Right lobe of liver (tissue), 6 donors: ENCODE measurements at regions not wholly inside any gene's neighbourhood (a gene's known extent, or its start where the extent isn't known, plus 50 kb on each side); places are given as distances from the start of the nearest gene placed in this dataset.

Experiments
- ATAC-seq, 4 donors: fragments of 200-7000 bp; cut with Tn5 transposase; one replicate each; pipeline ENCODE4 v1.9.1; 2020; ENCODE audit warnings: mild to moderate bottlenecking in 4 of 4, moderate library complexity in 4 of 4
- DNase-seq, 3 donors: peaks; one replicate each; pipeline ENCODE4 v3.0.0-alpha.2; 2020
- H3K27ac ChIP-seq, 3 donors: fragments of 200-600 bp; one replicate each; pipeline ENCODE4 v1.8.0; 2022
- H3K27me3 ChIP-seq, 2 donors: fragments of 200-600 bp; one replicate each; pipeline ENCODE4 v1.8.0; 2022
- H3K36me3 ChIP-seq, 4 donors: fragments of 200-600 bp; sonication (generic) in 1 of 4; one replicate each; pipeline versions ENCODE4 v1.5.1 to v1.8.0; 2017 to 2022; ENCODE audit warnings: control low read depth in 1 of 4
- H3K4me1 ChIP-seq, 4 donors: fragments of 200-600 bp; sonication (generic) in 1 of 4; one replicate each; pipeline versions ENCODE4 v1.5.1 to v1.8.0; 2017 to 2022; ENCODE audit warnings: control low read depth in 1 of 4
- H3K4me3 ChIP-seq, 3 donors: fragments of 200-600 bp; one replicate each; pipeline ENCODE4 v1.8.0; 2022
- H3K9me3 ChIP-seq, 4 donors: fragments of 200-600 bp; sonication (generic) in 1 of 4; one replicate each; pipeline versions ENCODE4 v1.5.1 to v1.8.0; 2017 to 2022; ENCODE audit warnings: control low read depth in 1 of 4
- POLR2A ChIP-seq: fragments of 450-650 bp; IDR thresholded peaks from one replicate; pipeline ENCODE4 v1.6.1; 2017; ENCODE audit warnings: antibody characterized with exemption, mild to moderate bottlenecking
- WGBS: methylation state at CpG from one replicate; pipeline ENCODE4 v1.1.6; 2018; ENCODE audit warnings: low coverage, low lambda C conversion rate; ENCODE audit not compliant: insufficient coverage; ENCODE audit errors: missing lambda C conversion rate; 5-methylcytosine and 5-hydroxymethylcytosine counted together
- intact Hi-C, 2 donors: fragments of 100-400 bp; cut with DNase I; formaldehyde crosslinking; loops; one replicate each; pipeline versions ENCODE4 v1.11.2 to v1.14.1; 2022
- TF ChIP-seq, protein P1 (sequence below), 4 donors: fragments of 200-600 bp in 3 of 4; fragments of 450-650 bp in 1 of 4; IDR thresholded peaks; one replicate each; pipeline versions ENCODE4 v1.5.1 to v1.8.0; 2016 to 2022; ENCODE audit warnings: antibody characterized with exemption in 4 of 4, mild to moderate bottlenecking in 2 of 4
- donor health status: DM: no; HTN: yes; CAD: no.
- donor health status: DM: no; HTN: no; CAD: no.
- donor health status: DM: no; HTN: no; CAD: no.
- donor health status: DM: no; HTN: yes; CAD: no.
- donor health status: DM: no; HTN: yes; CAD: no.

DNA sequence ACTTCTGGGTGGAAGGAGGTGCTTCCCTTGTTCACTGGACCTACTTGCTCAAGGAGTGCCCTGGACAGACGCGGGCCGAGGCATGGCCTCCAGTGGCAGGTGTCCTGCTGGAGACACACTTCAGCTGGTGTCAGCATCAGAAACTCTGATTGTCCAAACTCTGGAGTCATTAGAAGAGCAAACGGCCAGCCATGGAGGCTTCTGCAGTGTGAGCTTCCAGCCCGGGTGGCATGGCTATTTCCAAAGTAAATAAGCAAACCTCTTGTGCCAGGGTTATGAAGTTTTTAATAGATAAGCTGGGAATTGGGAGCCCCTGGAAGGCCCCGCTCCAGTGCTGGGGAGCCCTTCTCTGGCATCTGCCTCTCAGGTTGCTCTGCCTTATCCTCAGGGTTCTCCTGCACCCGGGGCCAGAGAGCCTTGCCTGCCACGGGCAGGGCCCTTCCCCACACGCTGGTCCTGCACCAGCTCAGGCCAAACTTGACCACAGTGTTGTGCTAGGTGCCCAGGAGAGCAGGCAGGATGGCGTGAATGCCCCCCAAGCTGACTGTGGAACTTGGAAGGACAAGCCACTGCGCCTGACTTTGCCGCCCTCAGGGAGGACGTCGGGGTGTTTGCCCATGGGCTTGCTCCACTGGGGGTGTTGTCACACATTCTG, 285.6 kb downstream of the GADD45G start:
- TF ChIP-seq, protein P1, sequence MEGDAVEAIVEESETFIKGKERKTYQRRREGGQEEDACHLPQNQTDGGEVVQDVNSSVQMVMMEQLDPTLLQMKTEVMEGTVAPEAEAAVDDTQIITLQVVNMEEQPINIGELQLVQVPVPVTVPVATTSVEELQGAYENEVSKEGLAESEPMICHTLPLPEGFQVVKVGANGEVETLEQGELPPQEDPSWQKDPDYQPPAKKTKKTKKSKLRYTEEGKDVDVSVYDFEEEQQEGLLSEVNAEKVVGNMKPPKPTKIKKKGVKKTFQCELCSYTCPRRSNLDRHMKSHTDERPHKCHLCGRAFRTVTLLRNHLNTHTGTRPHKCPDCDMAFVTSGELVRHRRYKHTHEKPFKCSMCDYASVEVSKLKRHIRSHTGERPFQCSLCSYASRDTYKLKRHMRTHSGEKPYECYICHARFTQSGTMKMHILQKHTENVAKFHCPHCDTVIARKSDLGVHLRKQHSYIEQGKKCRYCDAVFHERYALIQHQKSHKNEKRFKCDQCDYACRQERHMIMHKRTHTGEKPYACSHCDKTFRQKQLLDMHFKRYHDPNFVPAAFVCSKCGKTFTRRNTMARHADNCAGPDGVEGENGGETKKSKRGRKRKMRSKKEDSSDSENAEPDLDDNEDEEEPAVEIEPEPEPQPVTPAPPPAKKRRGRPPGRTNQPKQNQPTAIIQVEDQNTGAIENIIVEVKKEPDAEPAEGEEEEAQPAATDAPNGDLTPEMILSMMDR (IDR thresholded peaks at IDR 0.05) = no peak
- no peak for TF ChIP-seq POLR2A
- 30% methylated on average over 2 of the region's 14 CpGs for WGBS
- H3K27me3 ChIP-seq = no peaks in the 10 kb centered on the region
- DNase-seq (no peak), ATAC-seq (peak in 2 of 4 donors; percentile 22 to 27)
- H3K36me3 ChIP-seq = no peaks in the 10 kb centered on the region
- H3K9me3 ChIP-seq = no peaks in the 10 kb centered on the region
- no peak overlapping the region for H3K4me3 ChIP-seq
- H3K27ac ChIP-seq = no peak overlapping the region
- intact Hi-C loops = no loop called here
- peaks cover 0 to 39% (median 17%) of the 10 kb centered on the region in 4 donors for H3K4me1 ChIP-seq

DNA sequence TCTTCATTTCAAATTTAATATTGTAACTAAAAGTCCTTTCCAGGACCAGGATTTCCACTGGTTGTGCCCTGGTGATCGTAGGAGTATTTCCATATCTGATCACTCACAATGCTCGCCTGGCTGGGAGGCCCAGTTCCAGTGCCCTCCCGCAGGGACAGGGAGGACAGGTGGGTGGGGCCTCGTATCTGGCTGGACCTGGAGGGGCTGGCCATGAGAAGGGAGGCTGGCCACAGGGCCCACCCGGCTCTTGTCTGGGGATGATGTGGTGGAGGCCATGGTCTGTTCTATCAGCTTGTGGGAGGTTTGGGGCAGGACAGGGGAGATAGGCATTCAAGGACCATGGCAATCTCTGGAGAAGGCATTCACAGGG, 286.4 kb downstream of the GADD45G start:
- Histone ChIP-seq H3K4me1 (peaks cover 0 to 39% (median 17%) of the 10 kb centered on the region in 4 donors), H3K27me3 (no peaks in the 10 kb centered on the region), H3K27ac (peak overlapping the region in 2 of 3 donors; percentile 19 to 72), H3K9me3 (no peaks in the 10 kb centered on the region), H3K4me3 (no peak overlapping the region), H3K36me3 (no peaks in the 10 kb centered on the region)
- DNase-seq = no peak
- intact Hi-C loops = no loop called here
- no peak for TF ChIP-seq POLR2A
- TF ChIP-seq, protein P1 (IDR thresholded peaks at IDR 0.05) = no peak
- WGBS = 38% methylated on average over 4 of the region's 5 CpGs
- no peak for ATAC-seq

DNA sequence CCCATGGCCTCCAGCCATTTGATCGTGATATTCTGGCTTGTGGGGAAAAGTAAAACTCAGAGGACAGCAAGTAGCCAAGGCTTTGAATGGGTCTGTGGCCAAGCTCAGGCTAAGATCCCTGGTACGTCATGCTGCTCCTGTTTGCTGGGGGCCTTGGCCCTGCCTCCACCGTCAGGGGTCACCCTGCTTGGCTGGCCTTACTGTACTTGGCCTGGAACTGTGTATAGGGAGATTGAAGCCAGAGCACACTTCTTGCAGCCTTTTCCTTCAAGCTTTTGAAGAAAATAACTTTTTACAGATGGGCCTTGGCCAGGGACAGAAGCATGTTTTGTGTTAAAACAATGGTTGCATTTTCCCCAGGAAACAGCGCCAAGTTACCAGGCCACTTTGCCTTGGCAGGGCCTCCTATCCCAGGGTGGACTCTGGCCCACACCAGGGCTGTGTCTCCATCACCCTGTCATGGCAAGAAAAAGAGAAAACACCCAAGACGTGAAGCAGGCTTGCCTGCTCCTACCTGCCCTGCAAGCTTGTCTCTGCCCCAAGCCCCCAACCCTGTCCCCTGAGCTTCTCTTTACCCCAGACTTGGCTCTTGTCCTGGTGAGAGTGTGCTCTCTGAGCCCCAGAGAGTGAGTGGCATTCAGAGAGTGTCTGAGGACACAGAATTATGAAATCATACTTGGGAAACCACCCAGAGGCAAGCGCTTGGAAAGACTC, 286.9 kb downstream of the GADD45G start:
- DNase-seq (peak; percentile 58 to 87 (median 85)), ATAC-seq (peak; percentile 79 to 83 (median 82))
- Histone ChIP-seq H3K27ac (peak overlapping the region in 2 of 3 donors; percentile 32 to 72), H3K9me3 (no peaks in the 10 kb centered on the region), H3K4me1 (peaks cover 0 to 39% (median 17%) of the 10 kb centered on the region in 4 donors), H3K36me3 (no peaks in the 10 kb centered on the region), H3K4me3 (no peak overlapping the region), H3K27me3 (no peaks in the 10 kb centered on the region)
- TF ChIP-seq, protein P1 (IDR thresholded peaks at IDR 0.05) = no peak
- no peak for TF ChIP-seq POLR2A
- intact Hi-C loops = no loop called here
- WGBS = 22% methylated on average over 5 of the region's 6 CpGs

DNA sequence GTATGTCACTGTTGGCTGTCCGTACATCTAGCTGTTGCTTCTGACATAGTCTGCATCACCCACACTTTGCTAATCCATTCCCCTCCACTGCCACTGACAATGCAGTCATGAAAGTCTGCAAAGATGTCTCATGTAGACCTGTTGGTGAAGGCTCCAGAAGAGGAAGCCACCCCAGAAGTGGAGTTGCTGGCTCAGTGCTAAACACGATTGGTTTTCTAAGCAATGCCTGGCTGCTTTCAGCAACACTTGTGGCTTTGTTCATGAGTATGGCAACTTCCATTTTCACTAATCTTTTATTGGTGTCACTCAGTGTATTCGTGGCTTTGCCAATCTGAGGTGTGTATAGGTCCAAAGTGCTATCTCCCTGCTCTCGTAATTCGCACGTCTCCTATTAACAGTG, 288.1 kb downstream of the GADD45G start:
- Histone ChIP-seq H3K9me3 (no peaks in the 10 kb centered on the region), H3K4me1 (peaks cover 0 to 39% (median 17%) of the 10 kb centered on the region in 4 donors), H3K27me3 (no peaks in the 10 kb centered on the region), H3K4me3 (no peak overlapping the region), H3K27ac (no peak overlapping the region), H3K36me3 (no peaks in the 10 kb centered on the region)
- WGBS = 21% methylated on average over 5 of the region's 6 CpGs
- ATAC-seq (no peak), DNase-seq (no peak)
- TF ChIP-seq, protein P1 (IDR thresholded peaks at IDR 0.05) = no peak
- no peak for TF ChIP-seq POLR2A
- intact Hi-C loops = no loop called here
